ENCODE measurements at regions not wholly inside any gene's neighbourhood (a gene's known extent, or its start where the extent isn't known, plus 50 kb on each side); places are given as distances from the start of the nearest gene placed in this dataset.

DNA sequence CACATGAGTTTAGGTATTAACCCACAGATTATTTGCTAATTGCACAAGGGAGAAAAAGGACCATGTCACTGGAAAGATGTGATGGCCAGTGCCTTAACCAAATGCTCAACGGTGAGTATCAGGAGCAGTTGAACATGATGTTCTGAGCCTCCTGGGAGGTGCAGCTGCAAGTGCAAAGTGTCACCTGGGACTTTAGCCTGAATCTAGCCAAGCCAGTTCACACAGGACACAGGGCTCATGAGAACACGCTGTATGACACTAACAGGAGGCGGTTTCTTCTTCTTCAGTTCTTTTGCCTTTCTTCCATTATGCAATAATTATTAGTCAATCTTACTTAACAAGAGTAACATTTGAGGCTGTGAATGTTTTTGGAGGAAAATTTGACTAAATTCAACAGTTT, 225.3 kb downstream of the THBS2 start:
- TF ChIP-seq YY1 (IDR thresholded peaks at IDR 0.05; ENCODE audit: low read depth) (no peak), EP300 (IDR thresholded peaks at IDR 0.05; ENCODE audit: borderline replicate concordance) (no peak), NFIC (IDR thresholded peaks at IDR 0.05) (no peak), TAF1 (IDR thresholded peaks at IDR 0.05; ENCODE audit: low read depth) (no peak), EGR1 (IDR thresholded peaks at IDR 0.05) (no peak)
- TF ChIP-seq, protein P1, sequence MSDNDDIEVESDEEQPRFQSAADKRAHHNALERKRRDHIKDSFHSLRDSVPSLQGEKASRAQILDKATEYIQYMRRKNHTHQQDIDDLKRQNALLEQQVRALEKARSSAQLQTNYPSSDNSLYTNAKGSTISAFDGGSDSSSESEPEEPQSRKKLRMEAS (IDR thresholded peaks at IDR 0.05), result no peak
- TF ChIP-seq, protein P2, sequence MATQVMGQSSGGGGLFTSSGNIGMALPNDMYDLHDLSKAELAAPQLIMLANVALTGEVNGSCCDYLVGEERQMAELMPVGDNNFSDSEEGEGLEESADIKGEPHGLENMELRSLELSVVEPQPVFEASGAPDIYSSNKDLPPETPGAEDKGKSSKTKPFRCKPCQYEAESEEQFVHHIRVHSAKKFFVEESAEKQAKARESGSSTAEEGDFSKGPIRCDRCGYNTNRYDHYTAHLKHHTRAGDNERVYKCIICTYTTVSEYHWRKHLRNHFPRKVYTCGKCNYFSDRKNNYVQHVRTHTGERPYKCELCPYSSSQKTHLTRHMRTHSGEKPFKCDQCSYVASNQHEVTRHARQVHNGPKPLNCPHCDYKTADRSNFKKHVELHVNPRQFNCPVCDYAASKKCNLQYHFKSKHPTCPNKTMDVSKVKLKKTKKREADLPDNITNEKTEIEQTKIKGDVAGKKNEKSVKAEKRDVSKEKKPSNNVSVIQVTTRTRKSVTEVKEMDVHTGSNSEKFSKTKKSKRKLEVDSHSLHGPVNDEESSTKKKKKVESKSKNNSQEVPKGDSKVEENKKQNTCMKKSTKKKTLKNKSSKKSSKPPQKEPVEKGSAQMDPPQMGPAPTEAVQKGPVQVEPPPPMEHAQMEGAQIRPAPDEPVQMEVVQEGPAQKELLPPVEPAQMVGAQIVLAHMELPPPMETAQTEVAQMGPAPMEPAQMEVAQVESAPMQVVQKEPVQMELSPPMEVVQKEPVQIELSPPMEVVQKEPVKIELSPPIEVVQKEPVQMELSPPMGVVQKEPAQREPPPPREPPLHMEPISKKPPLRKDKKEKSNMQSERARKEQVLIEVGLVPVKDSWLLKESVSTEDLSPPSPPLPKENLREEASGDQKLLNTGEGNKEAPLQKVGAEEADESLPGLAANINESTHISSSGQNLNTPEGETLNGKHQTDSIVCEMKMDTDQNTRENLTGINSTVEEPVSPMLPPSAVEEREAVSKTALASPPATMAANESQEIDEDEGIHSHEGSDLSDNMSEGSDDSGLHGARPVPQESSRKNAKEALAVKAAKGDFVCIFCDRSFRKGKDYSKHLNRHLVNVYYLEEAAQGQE (IDR thresholded peaks at IDR 0.05; ENCODE audit: low read depth), result no peak
